Pancreas (tissue), 10 donors: ENCODE measurements at regions not wholly inside any gene's neighbourhood (a gene's known extent, or its start where the extent isn't known, plus 50 kb on each side); places are given as distances from the start of the nearest gene placed in this dataset.
A peak's percentile ranks its signal among the peaks of the same experiment; 100 is the strongest.

ENCODE experiments used
- ATAC-seq, 4 donors: fragments of 200-7000 bp; cut with Tn5 transposase; one replicate each; pipeline versions ENCODE4 v1.8.0 to v1.9.1; 2020; ENCODE audit warnings: mild to moderate bottlenecking in 4 of 4, moderate library complexity in 4 of 4
- DNase-seq, 6 donors: peaks; one replicate each; pipeline ENCODE4 v3.0.0-alpha.2; 2020
- FAIRE-seq: peaks from 2 replicates; lab custom pipeline; 2012; peaks lifted over from hg19 to GRCh38; lab: Jason Lieb, UNC
- H3K27ac ChIP-seq, 4 donors: fragments of 200-600 bp; sonication (generic); 1 replicate in 3 of 4; 2 replicates in 1 of 4; pipeline versions ENCODE4 v1.5.0 to v1.8.0; 2020
- H3K27me3 ChIP-seq, 4 donors: fragments of 200-600 bp; one replicate each; pipeline ENCODE4 v1.8.0; 2021
- H3K36me3 ChIP-seq, 3 donors: fragments of 200-600 bp; sonication (generic) in 1 of 3; one replicate each; pipeline versions ENCODE4 v1.5.0 to v1.8.0; 2020 to 2021
- H3K4me1 ChIP-seq, 3 donors: fragments of 200-600 bp; one replicate each; pipeline ENCODE4 v1.8.0; 2021
- H3K4me3 ChIP-seq, 4 donors: fragments of 200-600 bp; sonication (generic) in 2 of 4; one replicate each; pipeline versions ENCODE4 v1.5.0 to v1.8.0; 2020 to 2021
- H3K9me3 ChIP-seq, 4 donors: fragments of 200-600 bp; one replicate each; pipeline ENCODE4 v1.8.0; 2021
- WGBS, 2 donors: extraction: QIAGEN DNeasy Blood & Tissue Kit; methylation state at CpG; one replicate each; pipeline ENCODE4 v1.1.7; 2013; 5-methylcytosine and 5-hydroxymethylcytosine counted together
- intact Hi-C, 3 donors: fragments of 100-400 bp; cut with DNase I; formaldehyde crosslinking; loops; one replicate each; pipeline versions ENCODE4 v1.11.1 to v1.14.2; 2022
- TF ChIP-seq, protein P1 (sequence below), 4 donors: fragments of 200-600 bp; sonication (generic) in 3 of 4; IDR thresholded peaks; one replicate each; pipeline versions ENCODE4 v1.5.0 to v1.8.0; 2021; ENCODE audit warnings: antibody characterized with exemption in 4 of 4
- donor health status: healthy with polysubstance abuse.
- donor health status: DM: no; HTN: no; CAD: no; lungs with moderate emphysema.
- donor health status: DM: no; HTN: no; CAD: no.
- donor health status: control.
- donor health status: control.
- donor health status: Bipolar disorder and iron deficiency.
- donor health status: DM: yes; HTN: yes; CAD: no.
- donor health status: DM: no; HTN: no; CAD: no.
- donor health status: DM: no; HTN: no; CAD: no.
- donor health status: DM: yes; HTN: yes; CAD: no.

GRCh38 chr7:123348690-123349089 lies 148.9 kb upstream of the SLC13A1 start:
- intact Hi-C loops: no loop called here
- Histone ChIP-seq H3K4me3 (no peak overlapping the region), H3K36me3 (no peaks in the 10 kb centered on the region), H3K27ac (no peak overlapping the region), H3K9me3 (no peaks in the 10 kb centered on the region), H3K4me1 (peaks cover 0 to 2% (median 0%) of the 10 kb centered on the region in 3 donors), H3K27me3 (no peaks in the 10 kb centered on the region)
- TF ChIP-seq, protein P1, sequence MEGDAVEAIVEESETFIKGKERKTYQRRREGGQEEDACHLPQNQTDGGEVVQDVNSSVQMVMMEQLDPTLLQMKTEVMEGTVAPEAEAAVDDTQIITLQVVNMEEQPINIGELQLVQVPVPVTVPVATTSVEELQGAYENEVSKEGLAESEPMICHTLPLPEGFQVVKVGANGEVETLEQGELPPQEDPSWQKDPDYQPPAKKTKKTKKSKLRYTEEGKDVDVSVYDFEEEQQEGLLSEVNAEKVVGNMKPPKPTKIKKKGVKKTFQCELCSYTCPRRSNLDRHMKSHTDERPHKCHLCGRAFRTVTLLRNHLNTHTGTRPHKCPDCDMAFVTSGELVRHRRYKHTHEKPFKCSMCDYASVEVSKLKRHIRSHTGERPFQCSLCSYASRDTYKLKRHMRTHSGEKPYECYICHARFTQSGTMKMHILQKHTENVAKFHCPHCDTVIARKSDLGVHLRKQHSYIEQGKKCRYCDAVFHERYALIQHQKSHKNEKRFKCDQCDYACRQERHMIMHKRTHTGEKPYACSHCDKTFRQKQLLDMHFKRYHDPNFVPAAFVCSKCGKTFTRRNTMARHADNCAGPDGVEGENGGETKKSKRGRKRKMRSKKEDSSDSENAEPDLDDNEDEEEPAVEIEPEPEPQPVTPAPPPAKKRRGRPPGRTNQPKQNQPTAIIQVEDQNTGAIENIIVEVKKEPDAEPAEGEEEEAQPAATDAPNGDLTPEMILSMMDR (IDR thresholded peaks at IDR 0.05): no peak
- FAIRE-seq (no peak), ATAC-seq (no peak), DNase-seq (no peak)
- 66 to 87% methylated on average over 1 of the region's 1 CpG for WGBS, 2 donors

GRCh38 chr7:123346766-123347165 lies 147.0 kb upstream of the SLC13A1 start:
- FAIRE-seq (no peak), ATAC-seq (no peak), DNase-seq (no peak)
- H3K27me3 ChIP-seq: no peaks in the 10 kb centered on the region
- no peak overlapping the region for H3K27ac ChIP-seq
- intact Hi-C loops: no loop called here
- TF ChIP-seq, protein P1 (IDR thresholded peaks at IDR 0.05): no peak
- H3K4me1 ChIP-seq: peaks cover 0 to under 1% (median 0%) of the 10 kb centered on the region in 3 donors
- no peaks in the 10 kb centered on the region for H3K36me3 ChIP-seq
- no peaks in the 10 kb centered on the region for H3K9me3 ChIP-seq
- H3K4me3 ChIP-seq: no peak overlapping the region

GRCh38 chr7:123343611-123344010 lies 143.8 kb upstream of the SLC13A1 start:
- H3K27ac ChIP-seq: no peak overlapping the region
- intact Hi-C loops: no loop called here
- TF ChIP-seq, protein P1 (IDR thresholded peaks at IDR 0.05): no peak
- peaks cover 0 to 4% (median 0%) of the 10 kb centered on the region in 3 donors for H3K4me1 ChIP-seq
- H3K36me3 ChIP-seq: no peaks in the 10 kb centered on the region
- H3K4me3 ChIP-seq: no peak overlapping the region
- H3K9me3 ChIP-seq: no peaks in the 10 kb centered on the region
- no peaks in the 10 kb centered on the region for H3K27me3 ChIP-seq
- 77 to 85% methylated on average over 1 of the region's 1 CpG for WGBS, 2 donors
- ATAC-seq (no peak), DNase-seq (no peak), FAIRE-seq (no peak)

DNA sequence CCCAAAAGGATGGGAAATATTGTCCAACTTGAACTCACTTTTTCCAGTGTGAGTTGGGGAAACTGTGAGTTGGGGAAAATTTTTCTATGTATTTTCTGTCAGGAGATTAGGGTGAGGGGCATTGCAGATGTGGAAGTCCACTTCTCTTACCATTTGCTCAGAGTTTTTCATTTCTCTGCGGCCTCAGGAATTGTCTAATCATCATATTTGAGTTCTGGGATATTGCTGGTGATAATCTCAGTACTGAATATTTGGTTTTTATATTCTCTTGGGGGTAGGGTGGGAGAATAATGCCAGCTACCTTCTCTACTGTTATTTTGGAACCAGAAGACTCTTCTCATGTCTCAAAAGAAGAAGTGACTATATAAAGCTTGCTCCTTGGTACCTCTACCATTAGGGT lies 141.3 kb upstream of the SLC13A1 start:
- ATAC-seq (no peak), DNase-seq (no peak), FAIRE-seq (no peak)
- no peaks in the 10 kb centered on the region for H3K36me3 ChIP-seq
- 78 to 97% methylated on average over 1 of the region's 1 CpG for WGBS, 2 donors
- H3K27me3 ChIP-seq: no peaks in the 10 kb centered on the region
- H3K27ac ChIP-seq: no peak overlapping the region
- peaks cover 0 to 13% (median 0%) of the 10 kb centered on the region in 3 donors for H3K4me1 ChIP-seq
- TF ChIP-seq, protein P1 (IDR thresholded peaks at IDR 0.05): no peak
- no peaks in the 10 kb centered on the region for H3K9me3 ChIP-seq
- intact Hi-C loops: no loop called here
- no peak overlapping the region for H3K4me3 ChIP-seq

DNA sequence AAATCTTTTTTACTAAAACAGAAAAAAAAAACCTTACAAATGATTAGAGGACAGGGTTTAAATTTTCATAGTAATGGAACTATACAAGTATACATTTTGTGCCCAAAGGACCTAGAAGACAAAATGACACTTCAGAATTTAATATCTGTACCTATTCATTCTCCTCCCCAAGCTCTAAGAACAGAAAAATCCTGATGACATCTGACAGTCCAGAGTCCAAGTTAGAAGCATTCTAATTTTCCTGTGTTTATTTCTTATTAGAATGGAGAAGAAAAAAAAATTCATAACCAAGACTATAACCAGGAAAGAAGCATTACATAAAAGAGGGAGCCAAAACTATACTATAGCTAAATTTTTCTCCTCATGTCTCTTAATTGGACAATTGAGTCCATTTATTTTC lies 138.9 kb upstream of the SLC13A1 start:
- no peaks in the 10 kb centered on the region for H3K9me3 ChIP-seq
- no peaks in the 10 kb centered on the region for H3K27me3 ChIP-seq
- intact Hi-C loops: no loop called here
- FAIRE-seq (no peak), DNase-seq (no peak), ATAC-seq (peak in 1 of 4 donors; percentile 44)
- H3K4me1 ChIP-seq: peaks cover 0 to 13% (median 0%) of the 10 kb centered on the region in 3 donors
- no peaks in the 10 kb centered on the region for H3K36me3 ChIP-seq
- no peak overlapping the region for H3K27ac ChIP-seq
- H3K4me3 ChIP-seq: no peak overlapping the region
- TF ChIP-seq, protein P1 (IDR thresholded peaks at IDR 0.05): no peak
